ENCODE measurements at regions not wholly inside any gene's neighbourhood (a gene's known extent, or its start where the extent isn't known, plus 50 kb on each side); places are given as distances from the start of the nearest gene placed in this dataset.

DNA sequence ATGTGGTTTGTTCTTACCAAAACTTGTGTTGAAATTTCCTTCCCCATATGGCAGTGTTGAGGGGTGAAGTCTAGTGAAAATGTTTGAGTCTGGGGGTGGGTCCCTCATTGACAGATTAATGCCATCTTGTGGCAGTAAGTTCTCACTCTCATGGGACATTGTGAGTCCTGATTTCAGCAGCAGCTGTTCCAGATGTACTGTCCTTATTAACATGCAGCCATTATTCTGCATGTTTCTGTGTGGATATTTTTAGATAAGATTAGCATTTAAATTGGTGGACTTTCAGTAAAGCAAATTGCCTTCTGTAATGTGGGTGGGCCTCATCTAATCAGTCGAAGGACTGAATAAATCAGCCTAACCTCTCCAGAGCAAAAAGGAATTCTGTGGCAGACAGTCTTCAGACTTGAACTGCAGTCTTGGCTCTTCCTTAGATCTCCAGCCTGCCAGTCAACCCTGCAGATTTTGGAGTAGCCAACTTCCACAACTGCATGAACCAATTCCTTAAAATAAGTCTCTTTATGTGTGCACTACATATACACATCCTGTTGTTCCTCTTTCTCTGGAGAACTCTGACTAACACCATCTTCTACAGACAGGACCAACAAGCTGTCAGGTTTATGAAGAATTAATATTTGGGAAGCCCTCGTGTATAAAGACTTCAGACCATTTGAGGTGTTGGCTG is 138.7 kb upstream of the ZNF516 start:
- TF ChIP-seq, protein P1, sequence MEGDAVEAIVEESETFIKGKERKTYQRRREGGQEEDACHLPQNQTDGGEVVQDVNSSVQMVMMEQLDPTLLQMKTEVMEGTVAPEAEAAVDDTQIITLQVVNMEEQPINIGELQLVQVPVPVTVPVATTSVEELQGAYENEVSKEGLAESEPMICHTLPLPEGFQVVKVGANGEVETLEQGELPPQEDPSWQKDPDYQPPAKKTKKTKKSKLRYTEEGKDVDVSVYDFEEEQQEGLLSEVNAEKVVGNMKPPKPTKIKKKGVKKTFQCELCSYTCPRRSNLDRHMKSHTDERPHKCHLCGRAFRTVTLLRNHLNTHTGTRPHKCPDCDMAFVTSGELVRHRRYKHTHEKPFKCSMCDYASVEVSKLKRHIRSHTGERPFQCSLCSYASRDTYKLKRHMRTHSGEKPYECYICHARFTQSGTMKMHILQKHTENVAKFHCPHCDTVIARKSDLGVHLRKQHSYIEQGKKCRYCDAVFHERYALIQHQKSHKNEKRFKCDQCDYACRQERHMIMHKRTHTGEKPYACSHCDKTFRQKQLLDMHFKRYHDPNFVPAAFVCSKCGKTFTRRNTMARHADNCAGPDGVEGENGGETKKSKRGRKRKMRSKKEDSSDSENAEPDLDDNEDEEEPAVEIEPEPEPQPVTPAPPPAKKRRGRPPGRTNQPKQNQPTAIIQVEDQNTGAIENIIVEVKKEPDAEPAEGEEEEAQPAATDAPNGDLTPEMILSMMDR (conservative IDR thresholded peaks at IDR 0.05; ENCODE audit: low read length), result 0 out of 2 replicates have a peak, but pooled peaks have one; percentile 10
- no peak for TF ChIP-seq EZH2phosphoT487 (IDR thresholded peaks at IDR 0.05; ENCODE audit: borderline replicate concordance, low read depth, low read length)

Data from OCI-LY7 (cell line).